ENCODE measurements at regions not wholly inside any gene's neighbourhood (a gene's known extent, or its start where the extent isn't known, plus 50 kb on each side); places are given as distances from the start of the nearest gene placed in this dataset.
A peak's percentile ranks its signal among the peaks of the same experiment; 100 is the strongest.
"Not testable (repeated sequence)": the region's sequence is repeated elsewhere in the genome, so short reads cannot be mapped to it uniquely, and the experiment has no call there.

GRCh38 chr4:72677886-72678285 is 108.9 kb upstream of the ADAMTS3 start:
- DNase-seq (ENCODE audit: low spot score): no peak

- DNase-seq (ENCODE audit: low spot score): no peak
These were observed 108.2 kb upstream of the ADAMTS3 start for GRCh38 chr4:72677265-72677664.

- DNase-seq (ENCODE audit: low spot score): no peak
These were observed 103.0 kb upstream of the ADAMTS3 start for GRCh38 chr4:72671980-72672379.

GRCh38 chr4:72670521-72670920 is 101.5 kb upstream of the ADAMTS3 start:
- no peak for DNase-seq (ENCODE audit: low spot score)

- no peak for DNase-seq (ENCODE audit: low spot score)
These were observed 97.9 kb upstream of the ADAMTS3 start for GRCh38 chr4:72666910-72667309.

GRCh38 chr4:72665171-72665968 is 96.3 kb upstream of the ADAMTS3 start:
- no peak for DNase-seq (ENCODE audit: low spot score)

- no peak for DNase-seq (ENCODE audit: low spot score)
These were observed 94.8 kb upstream of the ADAMTS3 start for GRCh38 chr4:72663828-72664227.

- no peak for DNase-seq (ENCODE audit: low spot score)
These were observed 92.8 kb upstream of the ADAMTS3 start for GRCh38 chr4:72661830-72662229.

GRCh38 chr4:72641611-72642010 is 72.6 kb upstream of the ADAMTS3 start:
- DNase-seq (ENCODE audit: low spot score): no peak

GRCh38 chr4:72636866-72637265 is 67.8 kb upstream of the ADAMTS3 start:
- DNase-seq (ENCODE audit: low spot score): not testable (repeated sequence)

- not testable (repeated sequence) for DNase-seq (ENCODE audit: low spot score)
These were observed 66.9 kb upstream of the ADAMTS3 start for GRCh38 chr4:72635931-72636330.

GRCh38 chr4:72632253-72632652 is 63.2 kb upstream of the ADAMTS3 start:
- not testable (repeated sequence) for DNase-seq (ENCODE audit: low spot score)

- peak; percentile 11 for DNase-seq (ENCODE audit: low spot score)
These were observed 62.3 kb upstream of the ADAMTS3 start for GRCh38 chr4:72631296-72631695.

GRCh38 chr4:72629540-72629939 is 60.5 kb upstream of the ADAMTS3 start:
- DNase-seq (ENCODE audit: low spot score): no peak

- DNase-seq (ENCODE audit: low spot score): no peak
These were observed 58.7 kb upstream of the ADAMTS3 start for GRCh38 chr4:72627723-72628122.
